ENCODE measurements at regions not wholly inside any gene's neighbourhood (a gene's known extent, or its start where the extent isn't known, plus 50 kb on each side); places are given as distances from the start of the nearest gene placed in this dataset.

- TF ChIP-seq CTCF (IDR thresholded peaks at IDR 0.05; ENCODE audit: low read depth, low read length) = no peak
- Histone ChIP-seq H3K27me3 (ENCODE audit: insufficient read depth, low read depth, severe bottlenecking) (no peaks in the 10 kb centered on the region), H3K4me3 (ENCODE audit: low read depth, low read length) (no peak overlapping the region), H3K9me3 (ENCODE audit: severe bottlenecking) (no peaks in the 10 kb centered on the region), H3K27ac (no peak overlapping the region), H3K36me3 (no peaks in the 10 kb centered on the region)
- DNase-seq = no peak
Measured at GRCh38 chr2:186910996-186911395, 62.0 kb upstream of the ZSWIM2 start.

- Histone ChIP-seq H3K36me3 (no peaks in the 10 kb centered on the region), H3K27me3 (ENCODE audit: insufficient read depth, low read depth, severe bottlenecking) (no peaks in the 10 kb centered on the region), H3K27ac (no peak overlapping the region), H3K9me3 (ENCODE audit: severe bottlenecking) (no peaks in the 10 kb centered on the region), H3K4me3 (ENCODE audit: low read depth, low read length) (no peak overlapping the region)
- TF ChIP-seq CTCF (IDR thresholded peaks at IDR 0.05; ENCODE audit: low read depth, low read length) = no peak
- DNase-seq = no peak
Measured at GRCh38 chr2:186909095-186909494, 60.1 kb upstream of the ZSWIM2 start.

- H3K36me3 ChIP-seq = no peaks in the 10 kb centered on the region
- TF ChIP-seq CTCF (IDR thresholded peaks at IDR 0.05; ENCODE audit: low read depth, low read length) = no peak
- DNase-seq = no peak
- no peak overlapping the region for H3K27ac ChIP-seq
- no peaks in the 10 kb centered on the region for H3K9me3 ChIP-seq (ENCODE audit: severe bottlenecking)
- no peak overlapping the region for H3K4me3 ChIP-seq (ENCODE audit: low read depth, low read length)
- H3K27me3 ChIP-seq (ENCODE audit: insufficient read depth, low read depth, severe bottlenecking) = no peaks in the 10 kb centered on the region
Measured at GRCh38 chr2:186907897-186908296, 58.9 kb upstream of the ZSWIM2 start.

GRCh38 chr2:186903216-186903615, 54.2 kb upstream of the ZSWIM2 start:
- no peak for DNase-seq
- no peak overlapping the region for H3K27ac ChIP-seq
- no peak overlapping the region for H3K4me3 ChIP-seq (ENCODE audit: low read depth, low read length)
- TF ChIP-seq CTCF (IDR thresholded peaks at IDR 0.05; ENCODE audit: low read depth, low read length) = no peak
- no peaks in the 10 kb centered on the region for H3K36me3 ChIP-seq
- H3K9me3 ChIP-seq (ENCODE audit: severe bottlenecking) = no peaks in the 10 kb centered on the region
- H3K27me3 ChIP-seq (ENCODE audit: insufficient read depth, low read depth, severe bottlenecking) = no peaks in the 10 kb centered on the region

All from WERI-Rb-1 (cell line).